ENCODE measurements at regions not wholly inside any gene's neighbourhood (a gene's known extent, or its start where the extent isn't known, plus 50 kb on each side); places are given as distances from the start of the nearest gene placed in this dataset.
"Not testable (repeated sequence)": the region's sequence is repeated elsewhere in the genome, so short reads cannot be mapped to it uniquely, and the experiment has no call there.

GRCh38 chr12:11482955-11483354, 87.6 kb upstream of the PRB2 start:
- no peak for ATAC-seq

GRCh38 chr12:11486623-11487444, 91.5 kb upstream of the PRB2 start:
- H3K4me3 ChIP-seq = no peak overlapping the region
- intact Hi-C loops (cut with DNase I, micrococcal nuclease) = loop anchor here in 1 of 2 donors (10.0 kb wide), 1 partner anchor 712 kb away; no protein-coding TSS in a partner anchor
- peak; percentile 86 for TF ChIP-seq CTCF (IDR thresholded peaks at IDR 0.05)
- H3K36me3 ChIP-seq (ENCODE audit: low read depth) = no peaks in the 10 kb centered on the region
- no peaks in the 10 kb centered on the region for H3K9me3 ChIP-seq
- no peaks in the 10 kb centered on the region for H3K4me1 ChIP-seq (ENCODE audit: low read depth)
- DNase-seq (peak; percentile 57 to 84 (median 69)), ATAC-seq (peak; percentile 99)

More at GRCh38 chr12:11482955-11483354, 87.6 kb upstream of the PRB2 start:
- no peaks in the 10 kb centered on the region for H3K9me3 ChIP-seq
- TF ChIP-seq CTCF (IDR thresholded peaks at IDR 0.05) = no peak
- intact Hi-C loops (cut with DNase I, micrococcal nuclease) = loop anchor here (5.0 to 10.0 kb wide), 2 partner anchors 708 to 711 kb away; no protein-coding TSS in a partner anchor
- H3K36me3 ChIP-seq (ENCODE audit: low read depth) = no peaks in the 10 kb centered on the region
- no peak overlapping the region for H3K4me3 ChIP-seq
- H3K4me1 ChIP-seq (ENCODE audit: low read depth) = no peaks in the 10 kb centered on the region
- no peak for DNase-seq

GRCh38 chr12:11496157-11496851, 100.9 kb upstream of the PRB2 start:
- no peak overlapping the region for H3K4me3 ChIP-seq
- intact Hi-C loops (cut with DNase I, micrococcal nuclease) = no loop called here
- ATAC-seq = no peak
- no peaks in the 10 kb centered on the region for H3K9me3 ChIP-seq
- no peak for TF ChIP-seq CTCF (IDR thresholded peaks at IDR 0.05)
- H3K36me3 ChIP-seq (ENCODE audit: low read depth) = no peaks in the 10 kb centered on the region
- DNase-seq = no peak
- no peaks in the 10 kb centered on the region for H3K4me1 ChIP-seq (ENCODE audit: low read depth)

GRCh38 chr12:11497438-11497837, 102.1 kb upstream of the PRB2 start:
- no peak for ATAC-seq
- DNase-seq = no peak
- no peak overlapping the region for H3K4me3 ChIP-seq
- no peaks in the 10 kb centered on the region for H3K9me3 ChIP-seq
- intact Hi-C loops (cut with DNase I, micrococcal nuclease) = no loop called here
- H3K4me1 ChIP-seq (ENCODE audit: low read depth) = no peaks in the 10 kb centered on the region
- TF ChIP-seq CTCF (IDR thresholded peaks at IDR 0.05) = no peak
- no peaks in the 10 kb centered on the region for H3K36me3 ChIP-seq (ENCODE audit: low read depth)

- DNase-seq (no peak), ATAC-seq (no peak)
- H3K9me3 ChIP-seq = no peaks in the 10 kb centered on the region
- intact Hi-C loops (cut with DNase I, micrococcal nuclease) = no loop called here
- H3K4me3 ChIP-seq = no peak overlapping the region
- no peaks in the 10 kb centered on the region for H3K36me3 ChIP-seq (ENCODE audit: low read depth)
- no peak for TF ChIP-seq CTCF (IDR thresholded peaks at IDR 0.05)
- H3K4me1 ChIP-seq (ENCODE audit: low read depth) = no peaks in the 10 kb centered on the region
These were observed 102.6 kb upstream of the PRB2 start for GRCh38 chr12:11497995-11498394.

GRCh38 chr12:11498574-11498973, 103.2 kb upstream of the PRB2 start:
- intact Hi-C loops (cut with DNase I, micrococcal nuclease); H3K4me1 ChIP-seq (ENCODE audit: low read depth); H3K36me3 ChIP-seq (ENCODE audit: low read depth); H3K9me3 ChIP-seq; ATAC-seq; DNase-seq; H3K4me3 ChIP-seq: not testable (repeated sequence)

Measured in mucosa of descending colon (tissue), 3 donors.